Gastrocnemius medialis (tissue), 4 donors: ENCODE measurements at regions not wholly inside any gene's neighbourhood (a gene's known extent, or its start where the extent isn't known, plus 50 kb on each side); places are given as distances from the start of the nearest gene placed in this dataset.
A peak's percentile ranks its signal among the peaks of the same experiment; 100 is the strongest.

Experiments used
- ATAC-seq, 2 donors: fragments of 150-250 bp; one replicate each; pipeline ENCODE4 v1.9.1; 2016
- DNase-seq, 2 donors: peaks; one replicate each; pipeline ENCODE4 v3.0.0-alpha.2; 2019
- H3K27ac ChIP-seq, 4 donors: fragments of 200-600 bp; sonication (generic); 1 replicate in 1 of 4; 2 replicates in 3 of 4; pipeline ENCODE4 v1.5.1; 2016 to 2018; ENCODE audit warnings: mild to moderate bottlenecking in 2 of 4, moderate library complexity in 1 of 4
- H3K27me3 ChIP-seq, 3 donors: fragments of 200-600 bp; sonication (generic) in 2 of 3; 1 replicate in 1 of 3; 2 replicates in 2 of 3; pipeline versions ENCODE4 v1.5.1 to v1.6.0; 2016 to 2019; ENCODE audit warnings: mild to moderate bottlenecking in 1 of 3, moderate library complexity in 1 of 3
- H3K36me3 ChIP-seq, 2 donors: fragments of 200-600 bp; sonication (generic) in 1 of 2; one replicate each; pipeline ENCODE4 v1.5.1; 2017 to 2018
- H3K4me1 ChIP-seq, 2 donors: fragments of 200-600 bp; sonication (generic) in 1 of 2; one replicate each; pipeline ENCODE4 v1.5.1; 2016 to 2017; ENCODE audit warnings: mild to moderate bottlenecking in 2 of 2
- H3K4me3 ChIP-seq, 4 donors: fragments of 200-600 bp; sonication (generic) in 3 of 4; 1 replicate in 1 of 4; 2 replicates in 3 of 4; pipeline ENCODE4 v1.5.1; 2016 to 2019; ENCODE audit warnings: mild to moderate bottlenecking in 2 of 4
- H3K9me3 ChIP-seq, 3 donors: fragments of 200-600 bp; sonication (generic) in 2 of 3; 1 replicate in 1 of 3; 2 replicates in 2 of 3; pipeline ENCODE4 v1.5.1; 2016 to 2019
- CTCF ChIP-seq, 5 experiments: fragments of 450-650 bp in 3 of 5; fragments of 200-600 bp in 2 of 5; sonication (generic) in 2 of 5; IDR thresholded peaks in 4 of 5; conservative IDR thresholded peaks in 1 of 5; 1 replicate in 4 of 5; 2 replicates in 1 of 5; pipeline ENCODE4 v1.5.1; 2016 to 2019; ENCODE audit warnings: antibody characterized with exemption in 5 of 5, mild to moderate bottlenecking in 3 of 5, moderate library complexity in 3 of 5
- POLR2A ChIP-seq, 2 donors: fragments of 450-650 bp; IDR thresholded peaks; one replicate each; pipeline ENCODE4 v1.6.1; 2017; ENCODE audit warnings: antibody characterized with exemption in 2 of 2, mild to moderate bottlenecking in 2 of 2, moderate library complexity in 2 of 2
- in situ Hi-C, 4 donors: fragments of 200-750 bp; cut with MboI; loops; one replicate each; pipeline versions ENCODE4 v1.15.0 to v1.8.0; 2017; ENCODE audit warnings: low sequenced_read_pairs in 4 of 4
- intact Hi-C: fragments of 100-400 bp; cut with DNase I; formaldehyde crosslinking; loops from one replicate; pipeline ENCODE4 v1.15.1; 2023; ENCODE audit warnings: low total_unique reads

DNA sequence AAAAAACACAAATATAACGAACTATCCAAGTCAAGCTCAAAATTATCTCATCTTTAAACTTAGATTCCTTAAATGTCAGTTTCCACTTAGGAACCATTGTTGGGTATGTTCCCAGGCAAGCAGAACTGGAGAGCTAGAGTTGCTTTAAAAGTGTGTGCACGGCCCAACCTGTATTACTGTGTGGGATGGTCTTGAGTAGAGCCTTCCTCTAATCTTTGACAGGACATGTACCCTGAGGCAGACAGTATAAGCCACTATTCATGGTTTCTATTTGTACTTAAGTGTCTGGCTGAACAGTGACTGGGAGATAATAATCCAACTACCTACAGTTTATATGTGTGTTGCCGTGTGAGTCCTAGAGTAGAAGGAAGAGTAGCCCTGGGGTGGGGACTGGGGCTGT lies 239.7 kb downstream of the GPD2 start:
- no peak for DNase-seq
- no peaks in the 10 kb centered on the region for H3K36me3 ChIP-seq
- no peaks in the 10 kb centered on the region for H3K9me3 ChIP-seq
- no peaks in the 10 kb centered on the region for H3K27me3 ChIP-seq
- in situ Hi-C loops (no loop called here), intact Hi-C loops (no loop called here)
- no peak overlapping the region for H3K4me3 ChIP-seq
- no peak for ATAC-seq
- H3K27ac ChIP-seq = no peak overlapping the region
- TF ChIP-seq POLR2A (IDR thresholded peaks at IDR 0.05) (no peak), CTCF (IDR thresholded peaks at IDR 0.05 in 4 of 5, conservative IDR thresholded peaks at IDR 0.05 in 1 of 5) (no peak)
- no peaks in the 10 kb centered on the region for H3K4me1 ChIP-seq

- Histone ChIP-seq H3K27ac (no peak overlapping the region), H3K9me3 (no peaks in the 10 kb centered on the region), H3K36me3 (no peaks in the 10 kb centered on the region), H3K4me3 (no peak overlapping the region), H3K4me1 (no peaks in the 10 kb centered on the region), H3K27me3 (no peaks in the 10 kb centered on the region)
- intact Hi-C loops (no loop called here), in situ Hi-C loops (no loop called here)
- DNase-seq = no peak
- no peak for TF ChIP-seq POLR2A (IDR thresholded peaks at IDR 0.05)
- no peak for TF ChIP-seq CTCF (IDR thresholded peaks at IDR 0.05 in 4 of 5, conservative IDR thresholded peaks at IDR 0.05 in 1 of 5)
- no peak for ATAC-seq
Measured at GRCh38 chr2:156679820-156680219, 243.6 kb downstream of the GPD2 start.

GRCh38 chr2:156680266-156680665 lies 244.1 kb downstream of the GPD2 start:
- Histone ChIP-seq H3K27ac (no peak overlapping the region), H3K9me3 (no peaks in the 10 kb centered on the region), H3K4me3 (no peak overlapping the region), H3K4me1 (no peaks in the 10 kb centered on the region), H3K27me3 (no peaks in the 10 kb centered on the region), H3K36me3 (no peaks in the 10 kb centered on the region)
- in situ Hi-C loops (no loop called here), intact Hi-C loops (no loop called here)
- no peak for DNase-seq
- no peak for ATAC-seq
- no peak for TF ChIP-seq CTCF (IDR thresholded peaks at IDR 0.05 in 4 of 5, conservative IDR thresholded peaks at IDR 0.05 in 1 of 5)

DNA sequence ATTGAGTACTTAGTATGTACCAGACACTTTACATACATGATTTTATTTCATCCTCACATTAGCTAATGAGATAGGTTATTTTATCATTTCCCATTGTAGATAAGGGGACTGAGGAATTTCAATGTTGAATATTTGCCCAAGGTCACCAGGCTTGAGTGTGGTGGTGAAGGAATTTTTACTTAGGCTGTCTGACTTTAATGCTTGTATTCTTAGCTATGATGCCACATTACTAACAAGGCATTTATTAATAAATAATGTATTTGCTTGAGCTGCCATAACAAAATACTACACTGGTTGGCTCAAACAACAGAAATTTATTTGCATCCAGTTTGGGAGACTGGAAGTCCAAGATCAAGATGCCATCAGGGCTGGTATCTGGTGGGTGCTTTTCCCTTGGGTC lies 250.9 kb downstream of the GPD2 start:
- no peak for ATAC-seq
- intact Hi-C loops (no loop called here), in situ Hi-C loops (no loop called here)
- Histone ChIP-seq H3K4me3 (no peak overlapping the region), H3K9me3 (no peaks in the 10 kb centered on the region), H3K27me3 (no peaks in the 10 kb centered on the region), H3K36me3 (no peaks in the 10 kb centered on the region), H3K4me1 (no peaks in the 10 kb centered on the region), H3K27ac (no peak overlapping the region)
- no peak for DNase-seq
- TF ChIP-seq CTCF (IDR thresholded peaks at IDR 0.05 in 4 of 5, conservative IDR thresholded peaks at IDR 0.05 in 1 of 5) = no peak
- no peak for TF ChIP-seq POLR2A (IDR thresholded peaks at IDR 0.05)

- Histone ChIP-seq H3K27ac (no peak overlapping the region), H3K36me3 (no peaks in the 10 kb centered on the region), H3K27me3 (no peaks in the 10 kb centered on the region), H3K4me1 (no peaks in the 10 kb centered on the region), H3K9me3 (no peaks in the 10 kb centered on the region), H3K4me3 (no peak overlapping the region)
- in situ Hi-C loops = no loop called here
- intact Hi-C loops = no loop called here
- TF ChIP-seq CTCF (IDR thresholded peaks at IDR 0.05 in 4 of 5, conservative IDR thresholded peaks at IDR 0.05 in 1 of 5) = no peak
- no peak for TF ChIP-seq POLR2A (IDR thresholded peaks at IDR 0.05)
- peak; percentile 2 to 15 for DNase-seq
- no peak for ATAC-seq
Measured at GRCh38 chr2:156687715-156688114, 251.5 kb downstream of the GPD2 start.
